Vagina (tissue), 2 donors: ENCODE measurements at regions not wholly inside any gene's neighbourhood (a gene's known extent, or its start where the extent isn't known, plus 50 kb on each side); places are given as distances from the start of the nearest gene placed in this dataset.

Experiments
- POLR2A ChIP-seq, 2 donors: fragments of 450-650 bp; IDR thresholded peaks; one replicate each; pipeline ENCODE4 v1.6.1; 2017; ENCODE audit warnings: antibody characterized with exemption in 2 of 2, mild to moderate bottlenecking in 2 of 2, moderate library complexity in 2 of 2
- POLR2AphosphoS5 ChIP-seq, 2 donors: sonication (generic); formaldehyde crosslinking; IDR thresholded peaks; one replicate each; pipeline ENCODE4 v1.9.0; 2017; ENCODE audit warnings: antibody characterized with exemption in 2 of 2, mild to moderate bottlenecking in 2 of 2, low read depth in 1 of 2; ENCODE audit not compliant: insufficient read depth in 1 of 2
- TF ChIP-seq, protein P1 (sequence below), 3 experiments: fragments of 450-650 bp in 2 of 3; fragments of 200-600 bp in 1 of 3; sonication (generic) in 1 of 3; IDR thresholded peaks; one replicate each; pipeline ENCODE4 v1.5.1; 2017 to 2019; ENCODE audit warnings: antibody characterized with exemption in 3 of 3, mild to moderate bottlenecking in 2 of 3, moderate library complexity in 2 of 3

DNA sequence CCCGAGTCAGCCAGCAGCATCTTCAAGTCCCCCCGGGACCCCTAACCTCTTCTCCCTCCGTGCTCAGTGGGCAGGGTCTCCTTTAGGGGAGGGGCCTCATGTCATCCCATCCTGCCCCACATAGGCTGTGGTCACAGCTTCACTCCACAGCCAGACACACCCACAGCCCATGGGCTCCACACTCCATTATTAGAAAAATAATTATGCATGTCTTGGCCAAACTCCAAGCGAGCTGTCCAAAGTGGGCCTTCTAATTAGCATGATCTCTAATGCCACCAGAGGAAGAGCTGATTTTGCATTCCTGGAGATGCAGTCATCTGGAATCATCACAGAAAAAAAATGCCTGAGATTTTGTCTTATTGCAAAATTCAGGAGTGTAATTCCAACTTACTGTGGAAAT, 418.2 kb downstream of the IRX2 start:
- TF ChIP-seq, protein P1, sequence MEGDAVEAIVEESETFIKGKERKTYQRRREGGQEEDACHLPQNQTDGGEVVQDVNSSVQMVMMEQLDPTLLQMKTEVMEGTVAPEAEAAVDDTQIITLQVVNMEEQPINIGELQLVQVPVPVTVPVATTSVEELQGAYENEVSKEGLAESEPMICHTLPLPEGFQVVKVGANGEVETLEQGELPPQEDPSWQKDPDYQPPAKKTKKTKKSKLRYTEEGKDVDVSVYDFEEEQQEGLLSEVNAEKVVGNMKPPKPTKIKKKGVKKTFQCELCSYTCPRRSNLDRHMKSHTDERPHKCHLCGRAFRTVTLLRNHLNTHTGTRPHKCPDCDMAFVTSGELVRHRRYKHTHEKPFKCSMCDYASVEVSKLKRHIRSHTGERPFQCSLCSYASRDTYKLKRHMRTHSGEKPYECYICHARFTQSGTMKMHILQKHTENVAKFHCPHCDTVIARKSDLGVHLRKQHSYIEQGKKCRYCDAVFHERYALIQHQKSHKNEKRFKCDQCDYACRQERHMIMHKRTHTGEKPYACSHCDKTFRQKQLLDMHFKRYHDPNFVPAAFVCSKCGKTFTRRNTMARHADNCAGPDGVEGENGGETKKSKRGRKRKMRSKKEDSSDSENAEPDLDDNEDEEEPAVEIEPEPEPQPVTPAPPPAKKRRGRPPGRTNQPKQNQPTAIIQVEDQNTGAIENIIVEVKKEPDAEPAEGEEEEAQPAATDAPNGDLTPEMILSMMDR (IDR thresholded peaks at IDR 0.05) = no peak
- TF ChIP-seq POLR2A (IDR thresholded peaks at IDR 0.05) (no peak), POLR2AphosphoS5 (IDR thresholded peaks at IDR 0.05; ENCODE audit: insufficient read depth in 1 of 2, low read depth in 1 of 2) (no peak)
